SJSA1 (cell line): ENCODE measurements at regions not wholly inside any gene's neighbourhood (a gene's known extent, or its start where the extent isn't known, plus 50 kb on each side); places are given as distances from the start of the nearest gene placed in this dataset.

Source experiments
- DNase-seq, 2 experiments: peaks; one replicate each; pipeline ENCODE4 v3.0.0-alpha.2; 2015 to 2020; ENCODE audit warnings: low spot score in 2 of 2, low read depth in 1 of 2
- H3K27ac ChIP-seq: fragments of 250-450 bp; sonication (Bioruptor Pico); 2 replicates; pipeline ENCODE4 v1.5.1; 2020; ENCODE audit warnings: mild to moderate bottlenecking, moderate library complexity
- H3K27me3 ChIP-seq: fragments of 250-450 bp; sonication (Bioruptor Pico); replicated peaks from 2 replicates; pipeline ENCODE4 v1.5.1; 2020; ENCODE audit warnings: mild to moderate bottlenecking, moderate library complexity
- H3K36me3 ChIP-seq: fragments of 250-450 bp; sonication (Bioruptor Pico); 2 replicates; pipeline ENCODE4 v1.5.1; 2020; ENCODE audit warnings: mild to moderate bottlenecking
- H3K4me1 ChIP-seq: fragments of 250-450 bp; sonication (Bioruptor Pico); replicated peaks from 2 replicates; pipeline ENCODE4 v1.6.1; 2021; ENCODE audit warnings: mild to moderate bottlenecking
- H3K4me3 ChIP-seq: fragments of 250-450 bp; sonication (Bioruptor Pico); 2 replicates; pipeline ENCODE4 v1.5.1; 2020; ENCODE audit warnings: mild to moderate bottlenecking
- H3K9me3 ChIP-seq: fragments of 250-450 bp; sonication (Bioruptor Pico); replicated peaks from 2 replicates; pipeline ENCODE4 v1.5.1; 2020; ENCODE audit warnings: mild to moderate bottlenecking

DNA sequence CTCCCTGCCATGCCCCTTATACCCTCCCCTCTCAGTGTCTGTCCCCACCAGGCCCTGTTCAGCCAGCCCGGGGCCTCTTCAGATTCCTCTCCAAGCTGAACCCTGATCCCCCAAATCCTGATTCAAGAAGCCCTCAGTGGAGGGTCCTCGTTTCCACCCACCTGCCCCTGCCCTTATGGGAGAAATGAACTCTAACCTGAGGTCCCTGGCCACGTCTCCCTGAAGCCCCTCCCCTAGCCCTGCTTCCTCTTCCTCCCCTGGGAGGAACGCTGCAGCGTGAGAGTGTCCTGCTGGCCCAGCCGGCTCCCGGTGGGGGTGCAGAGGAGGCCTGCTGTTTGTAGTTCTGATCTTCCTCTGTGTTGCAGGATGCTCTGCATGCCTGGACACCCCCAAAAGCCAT, 56.7 kb upstream of the GLI2 start:
- H3K27me3 ChIP-seq, result peaks cover 3% of the 10 kb centered on the region; the same call in 1 of the 2 replicates
- H3K9me3 ChIP-seq, result peaks cover 3% of the 10 kb centered on the region; the same call in 1 of the 2 replicates
- no peak for DNase-seq
- no peak overlapping the region for H3K27ac ChIP-seq
- no peak overlapping the region for H3K4me3 ChIP-seq
- peaks cover 9% of the 10 kb centered on the region for H3K4me1 ChIP-seq
- H3K36me3 ChIP-seq, result no peaks in the 10 kb centered on the region

DNA sequence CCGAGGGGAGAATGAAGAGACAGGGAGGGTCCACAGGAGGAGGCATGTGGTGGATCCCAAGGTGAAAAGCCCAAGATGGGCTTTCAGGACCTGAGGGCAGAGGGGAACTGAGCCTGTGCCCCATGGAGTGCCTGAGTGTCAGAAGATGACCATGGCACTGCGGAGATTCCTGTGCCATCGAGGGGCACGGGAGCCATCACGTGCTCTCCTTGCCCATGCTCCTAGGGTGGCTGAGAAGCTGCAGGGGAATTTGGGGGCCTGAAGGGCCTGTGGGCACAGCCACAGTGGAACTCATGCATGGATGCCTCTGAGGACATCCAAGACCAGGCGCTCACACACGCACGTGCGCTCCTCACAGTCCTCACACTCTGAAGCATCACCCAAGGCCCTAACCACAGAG, 56.1 kb upstream of the GLI2 start:
- Histone ChIP-seq H3K9me3 (peaks cover 3% of the 10 kb centered on the region; the same call in 1 of the 2 replicates), H3K4me1 (peaks cover 9% of the 10 kb centered on the region), H3K36me3 (no peaks in the 10 kb centered on the region), H3K4me3 (no peak overlapping the region), H3K27me3 (peaks cover 3% of the 10 kb centered on the region; the same call in 1 of the 2 replicates), H3K27ac (no peak overlapping the region)
- DNase-seq, result no peak

DNA sequence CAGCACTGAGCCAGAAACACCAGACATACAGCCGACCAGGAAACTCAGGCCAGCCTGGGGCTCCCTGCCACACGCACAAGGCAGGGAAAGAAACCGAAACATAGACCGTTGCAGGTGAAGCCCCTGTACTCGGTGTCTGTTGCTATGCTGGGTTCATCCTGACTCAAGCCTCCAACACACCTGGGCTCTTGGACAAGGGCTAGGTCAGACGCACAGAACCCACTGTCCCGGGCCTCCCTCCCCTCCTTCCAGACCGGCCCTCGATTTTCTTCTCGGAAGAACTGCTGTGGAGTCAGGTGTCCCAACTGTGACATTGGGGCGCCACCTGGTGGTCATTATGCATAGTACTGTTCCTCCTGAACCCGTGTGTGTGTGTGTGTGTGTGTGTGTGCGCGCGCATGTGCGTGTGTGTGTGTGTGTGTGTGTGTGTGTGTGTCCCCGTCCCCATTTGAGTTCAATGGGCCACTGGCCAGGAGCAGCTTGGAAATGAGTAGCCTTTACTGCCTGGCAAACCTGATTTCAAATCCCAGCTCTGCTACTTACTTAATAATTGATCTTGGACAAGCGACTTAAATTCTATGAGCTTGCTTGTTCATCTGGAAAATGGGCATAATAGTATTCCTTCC, 55.4 kb upstream of the GLI2 start:
- Histone ChIP-seq H3K27ac (no peak overlapping the region), H3K27me3 (peaks cover 3% of the 10 kb centered on the region; the same call in 1 of the 2 replicates), H3K4me1 (peaks cover 9% of the 10 kb centered on the region), H3K36me3 (no peaks in the 10 kb centered on the region), H3K9me3 (peaks cover 3% of the 10 kb centered on the region; the same call in 1 of the 2 replicates), H3K4me3 (no peak overlapping the region)
- DNase-seq, result peak; percentile 72 to 86

GRCh38 chr2:120681181-120681580, 54.5 kb upstream of the GLI2 start:
- Histone ChIP-seq H3K36me3 (no peaks in the 10 kb centered on the region), H3K4me1 (peaks cover 6% of the 10 kb centered on the region), H3K9me3 (no peaks in the 10 kb centered on the region), H3K27me3 (peaks cover 3% of the 10 kb centered on the region; the same call in 1 of the 2 replicates), H3K27ac (no peak overlapping the region), H3K4me3 (no peak overlapping the region)
- DNase-seq, result no peak

- DNase-seq, result no peak
- Histone ChIP-seq H3K36me3 (no peaks in the 10 kb centered on the region), H3K9me3 (no peaks in the 10 kb centered on the region), H3K27me3 (0 out of 2 replicates have a peak, but pooled peaks cover under 1% of the 10 kb centered on the region), H3K4me3 (no peak overlapping the region), H3K27ac (no peak overlapping the region), H3K4me1 (peaks cover 6% of the 10 kb centered on the region)
Observed at GRCh38 chr2:120681696-120682288, 53.9 kb upstream of the GLI2 start.

GRCh38 chr2:120682654-120683053, 53.0 kb upstream of the GLI2 start:
- no peaks in the 10 kb centered on the region for H3K9me3 ChIP-seq
- H3K36me3 ChIP-seq, result no peaks in the 10 kb centered on the region
- H3K4me1 ChIP-seq, result peaks cover 6% of the 10 kb centered on the region
- H3K27ac ChIP-seq, result no peak overlapping the region
- H3K4me3 ChIP-seq, result no peak overlapping the region
- H3K27me3 ChIP-seq, result no peaks in the 10 kb centered on the region
- no peak for DNase-seq

DNA sequence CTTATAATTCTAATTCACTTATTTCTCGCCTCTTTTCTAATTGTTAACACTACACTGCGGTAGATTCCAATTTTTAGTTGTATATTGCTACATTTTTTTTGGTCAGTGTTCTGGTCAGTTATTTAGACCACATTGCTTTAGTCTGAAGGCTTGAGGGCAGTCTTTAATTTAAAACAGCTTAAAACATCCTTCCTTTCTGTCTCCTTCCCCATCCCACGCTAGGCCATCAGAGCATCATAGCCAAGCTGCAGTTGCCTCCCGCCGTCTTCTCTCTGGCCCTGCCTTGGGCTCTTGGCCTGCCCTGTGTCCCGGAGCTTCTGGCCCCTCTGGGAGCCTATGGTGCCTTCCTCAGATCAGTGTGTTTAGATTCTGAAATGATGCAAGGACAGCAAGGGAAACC, 52.6 kb upstream of the GLI2 start:
- no peaks in the 10 kb centered on the region for H3K9me3 ChIP-seq
- H3K27me3 ChIP-seq, result no peaks in the 10 kb centered on the region
- peaks cover 6% of the 10 kb centered on the region for H3K4me1 ChIP-seq
- no peaks in the 10 kb centered on the region for H3K36me3 ChIP-seq
- DNase-seq, result no peak
- no peak overlapping the region for H3K4me3 ChIP-seq
- no peak overlapping the region for H3K27ac ChIP-seq

DNA sequence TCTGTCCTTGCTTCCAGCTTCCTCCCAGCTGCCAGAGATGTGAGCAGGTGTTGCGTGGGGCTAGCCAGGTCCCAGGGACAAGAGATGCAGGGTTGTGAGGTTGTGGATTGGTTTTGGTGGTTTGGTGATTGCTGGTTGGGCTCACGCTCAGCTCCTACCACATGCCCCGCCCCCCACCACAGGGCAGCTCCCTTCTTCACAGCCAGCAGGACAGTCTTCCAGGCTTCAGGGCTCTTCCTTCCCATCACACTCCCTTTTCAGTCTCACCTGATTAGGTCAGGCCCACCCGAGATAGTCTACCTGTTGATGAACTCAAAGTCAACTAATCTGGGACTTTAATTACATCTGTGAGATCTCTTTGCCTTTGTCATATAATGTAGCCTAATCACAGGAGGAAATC, 52.0 kb upstream of the GLI2 start:
- Histone ChIP-seq H3K27ac (no peak overlapping the region), H3K36me3 (no peaks in the 10 kb centered on the region), H3K4me1 (peaks cover 6% of the 10 kb centered on the region), H3K9me3 (no peaks in the 10 kb centered on the region), H3K4me3 (no peak overlapping the region), H3K27me3 (no peaks in the 10 kb centered on the region)
- DNase-seq, result no peak

- no peak for DNase-seq
- no peaks in the 10 kb centered on the region for H3K27me3 ChIP-seq
- no peaks in the 10 kb centered on the region for H3K9me3 ChIP-seq
- H3K4me3 ChIP-seq, result no peak overlapping the region
- peaks cover 6% of the 10 kb centered on the region for H3K4me1 ChIP-seq
- H3K27ac ChIP-seq, result no peak overlapping the region
- H3K36me3 ChIP-seq, result no peaks in the 10 kb centered on the region
Observed at GRCh38 chr2:120684289-120685065, 51.2 kb upstream of the GLI2 start.

GRCh38 chr2:120685066-120685973, 50.3 kb upstream of the GLI2 start:
- no peak for DNase-seq
- Histone ChIP-seq H3K9me3 (no peaks in the 10 kb centered on the region), H3K27ac (no peak overlapping the region), H3K4me3 (no peak overlapping the region), H3K4me1 (peaks cover 6% of the 10 kb centered on the region), H3K27me3 (no peaks in the 10 kb centered on the region), H3K36me3 (no peaks in the 10 kb centered on the region)
